Neural progenitor cell (in vitro differentiated cells): ENCODE measurements at regions not wholly inside any gene's neighbourhood (a gene's known extent, or its start where the extent isn't known, plus 50 kb on each side); places are given as distances from the start of the nearest gene placed in this dataset.

Source experiments
- EZH2 ChIP-seq: fragments of 200-600 bp; sonication (generic); IDR thresholded peaks from 2 replicates; pipeline ENCODE4 v1.6.1; 2017; ENCODE audit warnings: antibody characterized with exemption, mild to moderate bottlenecking, moderate library complexity
- EZH2phosphoT487 ChIP-seq: fragments of 200-600 bp; sonication (generic); IDR thresholded peaks from 2 replicates; pipeline ENCODE4 v1.6.1; 2017; ENCODE audit warnings: antibody characterized with exemption
- TF ChIP-seq, protein P1 (sequence below): fragments of 200-600 bp; sonication (generic); IDR thresholded peaks from 2 replicates; pipeline ENCODE4 v1.5.1; 2017; ENCODE audit warnings: antibody characterized with exemption, mild to moderate bottlenecking

DNA sequence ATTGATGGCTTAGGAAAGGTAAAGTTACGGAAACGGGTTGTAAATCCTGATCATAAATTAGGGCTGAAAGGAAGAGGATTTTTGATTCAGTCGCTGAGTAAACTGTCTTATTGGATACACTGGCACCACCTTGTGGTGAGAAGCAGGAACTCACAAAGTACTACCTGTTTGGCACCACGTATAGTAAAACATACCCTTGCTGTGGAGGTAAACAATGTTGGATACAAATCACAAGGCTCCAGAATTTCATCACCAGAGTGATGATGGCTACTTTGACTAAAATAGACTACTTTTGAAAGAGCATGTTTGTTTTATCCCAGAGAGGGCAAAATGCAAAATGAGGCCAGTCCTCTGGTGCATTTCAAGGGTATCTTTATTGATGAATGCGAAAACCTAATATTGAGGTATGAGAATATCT is 216.9 kb downstream of the IGSF11 start:
- TF ChIP-seq EZH2, result no peak
- TF ChIP-seq, protein P1, sequence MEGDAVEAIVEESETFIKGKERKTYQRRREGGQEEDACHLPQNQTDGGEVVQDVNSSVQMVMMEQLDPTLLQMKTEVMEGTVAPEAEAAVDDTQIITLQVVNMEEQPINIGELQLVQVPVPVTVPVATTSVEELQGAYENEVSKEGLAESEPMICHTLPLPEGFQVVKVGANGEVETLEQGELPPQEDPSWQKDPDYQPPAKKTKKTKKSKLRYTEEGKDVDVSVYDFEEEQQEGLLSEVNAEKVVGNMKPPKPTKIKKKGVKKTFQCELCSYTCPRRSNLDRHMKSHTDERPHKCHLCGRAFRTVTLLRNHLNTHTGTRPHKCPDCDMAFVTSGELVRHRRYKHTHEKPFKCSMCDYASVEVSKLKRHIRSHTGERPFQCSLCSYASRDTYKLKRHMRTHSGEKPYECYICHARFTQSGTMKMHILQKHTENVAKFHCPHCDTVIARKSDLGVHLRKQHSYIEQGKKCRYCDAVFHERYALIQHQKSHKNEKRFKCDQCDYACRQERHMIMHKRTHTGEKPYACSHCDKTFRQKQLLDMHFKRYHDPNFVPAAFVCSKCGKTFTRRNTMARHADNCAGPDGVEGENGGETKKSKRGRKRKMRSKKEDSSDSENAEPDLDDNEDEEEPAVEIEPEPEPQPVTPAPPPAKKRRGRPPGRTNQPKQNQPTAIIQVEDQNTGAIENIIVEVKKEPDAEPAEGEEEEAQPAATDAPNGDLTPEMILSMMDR, result peak; percentile 95
- TF ChIP-seq EZH2phosphoT487, result no peak
